SU-DHL-6 (cell line): ENCODE measurements at regions not wholly inside any gene's neighbourhood (a gene's known extent, or its start where the extent isn't known, plus 50 kb on each side); places are given as distances from the start of the nearest gene placed in this dataset.

Experiments used
- EZH2phosphoT487 ChIP-seq: fragments of 200-600 bp; sonication (generic), shearing (Covaris generic); conservative IDR thresholded peaks from 2 replicates; pipeline ENCODE4 v1.6.1; 2018; ENCODE audit warnings: mild to moderate bottlenecking, antibody characterized with exemption, low read length, moderate library complexity, mixed read lengths
- TF ChIP-seq, protein P1 (sequence below): fragments of 200-600 bp; sonication (generic); IDR thresholded peaks from one replicate; pipeline ENCODE4 v1.5.1; 2017; ENCODE audit warnings: antibody characterized with exemption, mild to moderate bottlenecking, low read length, moderate library complexity; ENCODE audit not compliant: insufficient read depth, poor library complexity, severe bottlenecking

GRCh38 chr9:11414241-11414640 is 801.4 kb upstream of the PTPRD start:
- TF ChIP-seq, protein P1, sequence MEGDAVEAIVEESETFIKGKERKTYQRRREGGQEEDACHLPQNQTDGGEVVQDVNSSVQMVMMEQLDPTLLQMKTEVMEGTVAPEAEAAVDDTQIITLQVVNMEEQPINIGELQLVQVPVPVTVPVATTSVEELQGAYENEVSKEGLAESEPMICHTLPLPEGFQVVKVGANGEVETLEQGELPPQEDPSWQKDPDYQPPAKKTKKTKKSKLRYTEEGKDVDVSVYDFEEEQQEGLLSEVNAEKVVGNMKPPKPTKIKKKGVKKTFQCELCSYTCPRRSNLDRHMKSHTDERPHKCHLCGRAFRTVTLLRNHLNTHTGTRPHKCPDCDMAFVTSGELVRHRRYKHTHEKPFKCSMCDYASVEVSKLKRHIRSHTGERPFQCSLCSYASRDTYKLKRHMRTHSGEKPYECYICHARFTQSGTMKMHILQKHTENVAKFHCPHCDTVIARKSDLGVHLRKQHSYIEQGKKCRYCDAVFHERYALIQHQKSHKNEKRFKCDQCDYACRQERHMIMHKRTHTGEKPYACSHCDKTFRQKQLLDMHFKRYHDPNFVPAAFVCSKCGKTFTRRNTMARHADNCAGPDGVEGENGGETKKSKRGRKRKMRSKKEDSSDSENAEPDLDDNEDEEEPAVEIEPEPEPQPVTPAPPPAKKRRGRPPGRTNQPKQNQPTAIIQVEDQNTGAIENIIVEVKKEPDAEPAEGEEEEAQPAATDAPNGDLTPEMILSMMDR = no peak
- no peak for TF ChIP-seq EZH2phosphoT487
